OCI-LY7 (cell line): ENCODE measurements at regions not wholly inside any gene's neighbourhood (a gene's known extent, or its start where the extent isn't known, plus 50 kb on each side); places are given as distances from the start of the nearest gene placed in this dataset.
"Not testable (repeated sequence)": the region's sequence is repeated elsewhere in the genome, so short reads cannot be mapped to it uniquely, and the experiment has no call there.

Experiments
- BruUV-seq: library from RNA; stranded (reverse); fragments of 400-500 nt; replicated peaks from 2 replicates; lab custom pipeline; 2021; lab: Mats Ljungman, UMichigan
- CTCF ChIA-PET: fragments of 300-600 bp; sonication (Branson Sonifier 250); formaldehyde crosslinking; loops from one replicate; lab custom pipeline; 2022; ENCODE audit warnings: antibody characterized with exemption; ENCODE audit not compliant: unreplicated experiment; lab: Charles Lee
- POLR2A ChIA-PET: fragments of 300-600 bp; sonication (Branson Sonifier 250); formaldehyde crosslinking; loops from one replicate; lab custom pipeline; 2022; ENCODE audit warnings: antibody characterized with exemption; lab: Charles Lee
- DNase-seq: peaks from one replicate; pipeline ENCODE4 v3.0.0-alpha.2; 2015; ENCODE audit warnings: low spot score
- H2AFZ ChIP-seq: fragments of 200-600 bp; sonication (generic), shearing (Covaris generic); 2 replicates; pipeline ENCODE4 v1.6.1; 2014; ENCODE audit warnings: mild to moderate bottlenecking, antibody characterized with exemption, low read length, moderate library complexity
- H3K27ac ChIP-seq: fragments of 200-600 bp; sonication (generic); 2 replicates; pipeline ENCODE4 v1.5.1; 2014; ENCODE audit warnings: mixed run types, low read depth, mild to moderate bottlenecking, moderate library complexity, low read length, inconsistent platforms; ENCODE audit not compliant: poor library complexity, severe bottlenecking
- H3K36me3 ChIP-seq: fragments of 200-600 bp; sonication (generic); 2 replicates; pipeline ENCODE4 v1.6.1; 2014; ENCODE audit warnings: mild to moderate bottlenecking, antibody characterized with exemption, low read length, moderate library complexity, mixed read lengths; ENCODE audit not compliant: insufficient read depth
- H3K4me1 ChIP-seq: fragments of 200-600 bp; sonication (generic); 2 replicates; pipeline ENCODE4 v1.5.1; 2014; ENCODE audit warnings: mild to moderate bottlenecking, low read length; ENCODE audit not compliant: insufficient read depth, poor library complexity, severe bottlenecking
- H3K4me2 ChIP-seq: fragments of 200-600 bp; sonication (generic); 2 replicates; pipeline ENCODE4 v1.6.1; 2014; ENCODE audit warnings: mild to moderate bottlenecking, low read length
- H3K4me3 ChIP-seq: fragments of 200-600 bp; sonication (generic); 2 replicates; pipeline ENCODE4 v1.5.1; 2014; ENCODE audit warnings: mild to moderate bottlenecking, low read depth, low read length; ENCODE audit not compliant: poor library complexity, severe bottlenecking
- H3K79me2 ChIP-seq: fragments of 200-600 bp; sonication (generic); 2 replicates; pipeline ENCODE4 v1.6.1; 2016; ENCODE audit warnings: low read depth, mild to moderate bottlenecking, low read length, moderate library complexity, mixed read lengths; ENCODE audit not compliant: insufficient read depth
- H3K9me2 ChIP-seq: fragments of 200-600 bp; sonication (generic); 2 replicates; pipeline ENCODE4 v1.6.1; 2016; ENCODE audit warnings: mild to moderate bottlenecking, low read length, mixed read lengths; ENCODE audit not compliant: insufficient read depth
- H3K9me3 ChIP-seq: fragments of 200-600 bp; sonication (generic); 2 replicates; pipeline ENCODE4 v1.6.1; 2014; ENCODE audit warnings: mild to moderate bottlenecking, mixed run types, low read length, mixed read lengths
- H4K20me1 ChIP-seq: fragments of 200-600 bp; sonication (generic); 2 replicates; pipeline ENCODE4 v1.6.1; 2014; ENCODE audit warnings: mild to moderate bottlenecking, antibody characterized with exemption, low read length, moderate library complexity, mixed read lengths; ENCODE audit not compliant: insufficient read depth
- CTCF ChIP-seq: fragments of 200-600 bp; sonication (generic); conservative IDR thresholded peaks from 2 replicates; pipeline ENCODE4 v1.5.1; 2014; ENCODE audit warnings: mild to moderate bottlenecking, antibody characterized with exemption, low read length, moderate library complexity, mixed read lengths
- EZH2phosphoT487 ChIP-seq: fragments of 200-600 bp; sonication (generic); IDR thresholded peaks from 2 replicates; pipeline ENCODE4 v1.6.1; 2018; ENCODE audit warnings: low read depth, borderline replicate concordance, mild to moderate bottlenecking, mixed run types, antibody characterized with exemption, low read length, moderate library complexity, mixed read lengths
- intact Hi-C: fragments of 100-400 bp; cut with micrococcal nuclease; formaldehyde crosslinking; loops from one replicate; pipeline ENCODE4 v1.10.0; 2022; ENCODE audit not compliant: unreplicated experiment

- Histone ChIP-seq H2AFZ (no peak overlapping the region), H3K4me2 (no peak overlapping the region), H3K9me2 (no peaks in the 10 kb centered on the region), H3K4me1 (no peaks in the 10 kb centered on the region), H4K20me1 (no peaks in the 10 kb centered on the region), H3K36me3 (no peaks in the 10 kb centered on the region), H3K9me3 (no peaks in the 10 kb centered on the region), H3K27ac (no peak overlapping the region), H3K4me3 (no peak overlapping the region), H3K79me2 (no peaks in the 10 kb centered on the region)
- ChIA-PET CTCF (no interaction called here), POLR2A (interaction anchor here (0.7 kb wide), 1 partner anchor 9 kb away, joined by 3 read pairs; no protein-coding TSS in a partner anchor)
- TF ChIP-seq CTCF (no peak), EZH2phosphoT487 (no peak)
- no TSS peak for BruUV-seq
- intact Hi-C loops = no loop called here
- DNase-seq = no peak
Measured at GRCh38 chr2:31785876-31786275, 205.1 kb upstream of the SRD5A2 start.

GRCh38 chr2:31784868-31785267, 204.1 kb upstream of the SRD5A2 start:
- DNase-seq = no peak
- Histone ChIP-seq H3K9me3 (no peaks in the 10 kb centered on the region), H3K79me2 (no peaks in the 10 kb centered on the region), H2AFZ (no peak overlapping the region), H3K27ac (no peak overlapping the region), H3K4me3 (no peak overlapping the region), H3K9me2 (no peaks in the 10 kb centered on the region), H4K20me1 (no peaks in the 10 kb centered on the region), H3K4me1 (no peaks in the 10 kb centered on the region), H3K4me2 (no peak overlapping the region), H3K36me3 (no peaks in the 10 kb centered on the region)
- intact Hi-C loops = no loop called here
- POLR2A ChIA-PET = no interaction called here
- CTCF ChIA-PET = no interaction called here
- BruUV-seq = no TSS peak
- no peak for TF ChIP-seq CTCF

- H3K9me3 ChIP-seq, H3K79me2 ChIP-seq, DNase-seq, H3K4me2 ChIP-seq, H3K4me1 ChIP-seq, H4K20me1 ChIP-seq, BruUV-seq, H3K36me3 ChIP-seq, H3K27ac ChIP-seq, CTCF ChIA-PET, H3K4me3 ChIP-seq, H2AFZ ChIP-seq, H3K9me2 ChIP-seq, intact Hi-C loops: not testable (repeated sequence)
- POLR2A ChIA-PET = interaction anchor here (0.6 kb wide), 1 partner anchor 166 kb away, joined by 3 read pairs; no protein-coding TSS in a partner anchor
Measured at GRCh38 chr2:31783446-31784091, 202.8 kb upstream of the SRD5A2 start.
